H1 (cell line): ENCODE measurements at regions not wholly inside any gene's neighbourhood (a gene's known extent, or its start where the extent isn't known, plus 50 kb on each side); places are given as distances from the start of the nearest gene placed in this dataset.
"Not testable (repeated sequence)": the region's sequence is repeated elsewhere in the genome, so short reads cannot be mapped to it uniquely, and the experiment has no call there.

ENCODE experiments used
- EP300 ChIP-seq, 2 experiments: IDR thresholded peaks; 1 replicate in 1 of 2; 2 replicates in 1 of 2; pipeline ENCODE4 v1.6.1; 2011 to 2012; ENCODE audit warnings: low read depth in 2 of 2, low read length in 2 of 2, mild to moderate bottlenecking in 2 of 2, borderline replicate concordance in 1 of 2, inconsistent platforms in 1 of 2, moderate library complexity in 1 of 2
- EZH2 ChIP-seq: fragments of 200-600 bp; sonication (generic); IDR thresholded peaks from 2 replicates; pipeline ENCODE4 v1.7.1; 2012; ENCODE audit warnings: low read depth, mild to moderate bottlenecking, moderate library complexity, low read length, inconsistent platforms; ENCODE audit not compliant: severe bottlenecking
- HDAC6 ChIP-seq: IDR thresholded peaks from one replicate; pipeline ENCODE4 v1.7.1; 2012; ENCODE audit warnings: low read depth, mild to moderate bottlenecking, inconsistent platforms, low read length, moderate library complexity
- POLR2A ChIP-seq, 2 experiments: IDR thresholded peaks; 1 replicate in 1 of 2; 2 replicates in 1 of 2; pipeline ENCODE4 v1.6.1; 2011; ENCODE audit warnings: low read depth in 2 of 2, low read length in 2 of 2, mild to moderate bottlenecking in 2 of 2; ENCODE audit errors: control extremely low read depth in 1 of 2
- POLR2AphosphoS5 ChIP-seq: IDR thresholded peaks from 2 replicates; pipeline ENCODE4 v1.6.1; 2011; ENCODE audit warnings: low read depth, low read length
- RAD21 ChIP-seq, 2 experiments: IDR thresholded peaks in 1 of 2; conservative IDR thresholded peaks in 1 of 2; 2 replicates each; pipeline ENCODE4 v1.6.1; 2011; ENCODE audit warnings: low read depth in 2 of 2, low read length in 2 of 2, improper control_type of control experiment in 1 of 2, inconsistent platforms in 1 of 2, mild to moderate bottlenecking in 1 of 2, moderate library complexity in 1 of 2
- RNF2 ChIP-seq: fragments of 200-900, 300-1000 bp; sonication (generic); IDR thresholded peaks from 2 replicates; pipeline ENCODE4 v1.7.1; 2016; ENCODE audit warnings: borderline replicate concordance, low read depth, mild to moderate bottlenecking, antibody characterized with exemption, low read length; ENCODE audit not compliant: poor library complexity, severe bottlenecking; ENCODE audit errors: missing control alignments
- SP1 ChIP-seq: IDR thresholded peaks from 2 replicates; pipeline ENCODE4 v1.6.1; 2011; ENCODE audit warnings: low read depth, low read length
- SRF ChIP-seq: IDR thresholded peaks from 2 replicates; pipeline ENCODE4 v1.6.1; 2011; ENCODE audit warnings: mild to moderate bottlenecking, low read depth, low read length, moderate library complexity
- TAF1 ChIP-seq: IDR thresholded peaks from 2 replicates; pipeline ENCODE4 v1.6.1; 2011; ENCODE audit warnings: mild to moderate bottlenecking, low read depth, low read length
- TEAD4 ChIP-seq: IDR thresholded peaks from 2 replicates; pipeline ENCODE4 v1.6.1; 2012; ENCODE audit warnings: low read depth, low read length, inconsistent platforms, mixed read lengths
- ZNF274 ChIP-seq: IDR thresholded peaks from 2 replicates; pipeline ENCODE4 v1.7.0; 2012; ENCODE audit warnings: low read length, borderline replicate concordance; ENCODE audit errors: extremely low read depth
- TF ChIP-seq, protein P1 (sequence below), 3 experiments: IDR thresholded peaks; 1 replicate in 2 of 3; 2 replicates in 1 of 3; pipeline versions ENCODE4 v1.5.1 to v1.6.1; 2011; ENCODE audit warnings: low read length in 3 of 3, mild to moderate bottlenecking in 3 of 3, inconsistent platforms in 2 of 3, low read depth in 1 of 3, moderate library complexity in 1 of 3; ENCODE audit not compliant: insufficient read depth in 1 of 3; ENCODE audit errors: control extremely low read depth in 1 of 3

DNA sequence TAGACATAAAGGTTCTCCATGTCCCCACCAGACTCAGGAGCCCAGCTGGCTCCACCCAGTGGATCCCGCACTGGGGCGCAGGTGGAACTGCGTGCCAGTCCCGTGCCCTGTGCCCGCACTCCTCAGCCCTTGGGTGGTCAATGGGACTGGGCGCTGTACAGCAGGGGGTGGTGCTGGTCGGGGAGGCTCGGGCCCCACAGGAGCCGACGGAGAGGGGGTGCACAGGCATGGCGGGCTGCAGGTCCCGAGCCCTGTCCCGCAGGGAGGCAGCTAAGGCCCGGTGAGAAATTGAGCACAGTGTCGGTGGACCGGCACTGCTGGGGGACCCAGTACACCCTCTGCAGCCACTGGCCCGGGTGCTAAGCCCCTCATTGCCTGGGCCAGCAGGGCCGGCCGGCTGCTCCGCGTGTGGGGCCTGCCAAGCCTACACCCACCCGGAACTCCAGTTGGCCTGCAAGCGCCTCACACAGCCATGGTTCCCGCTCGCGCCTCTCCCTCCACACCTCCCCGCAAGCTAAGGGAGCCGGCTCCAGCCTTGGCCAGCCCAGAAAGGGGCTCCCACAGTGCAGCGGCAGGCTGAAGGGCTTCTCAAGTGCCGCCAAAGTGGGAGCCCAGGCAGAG, 832.9 kb downstream of the CENPC start:
- TF ChIP-seq ZNF274; POLR2A (IDR thresholded peaks at IDR 0.05; ENCODE audit: control extremely low read depth in 1 of 2, low read depth in 2 of 2, low read length in 2 of 2); RAD21 (IDR thresholded peaks at IDR 0.05 in 1 of 2, conservative IDR thresholded peaks at IDR 0.05 in 1 of 2; ENCODE audit: low read depth in 2 of 2, low read length in 2 of 2); EZH2; SRF; HDAC6; SP1; TEAD4; RNF2; EP300 (IDR thresholded peaks at IDR 0.05; ENCODE audit: borderline replicate concordance in 1 of 2, low read depth in 2 of 2, low read length in 2 of 2); TAF1; POLR2AphosphoS5: not testable (repeated sequence)
- TF ChIP-seq, protein P1, sequence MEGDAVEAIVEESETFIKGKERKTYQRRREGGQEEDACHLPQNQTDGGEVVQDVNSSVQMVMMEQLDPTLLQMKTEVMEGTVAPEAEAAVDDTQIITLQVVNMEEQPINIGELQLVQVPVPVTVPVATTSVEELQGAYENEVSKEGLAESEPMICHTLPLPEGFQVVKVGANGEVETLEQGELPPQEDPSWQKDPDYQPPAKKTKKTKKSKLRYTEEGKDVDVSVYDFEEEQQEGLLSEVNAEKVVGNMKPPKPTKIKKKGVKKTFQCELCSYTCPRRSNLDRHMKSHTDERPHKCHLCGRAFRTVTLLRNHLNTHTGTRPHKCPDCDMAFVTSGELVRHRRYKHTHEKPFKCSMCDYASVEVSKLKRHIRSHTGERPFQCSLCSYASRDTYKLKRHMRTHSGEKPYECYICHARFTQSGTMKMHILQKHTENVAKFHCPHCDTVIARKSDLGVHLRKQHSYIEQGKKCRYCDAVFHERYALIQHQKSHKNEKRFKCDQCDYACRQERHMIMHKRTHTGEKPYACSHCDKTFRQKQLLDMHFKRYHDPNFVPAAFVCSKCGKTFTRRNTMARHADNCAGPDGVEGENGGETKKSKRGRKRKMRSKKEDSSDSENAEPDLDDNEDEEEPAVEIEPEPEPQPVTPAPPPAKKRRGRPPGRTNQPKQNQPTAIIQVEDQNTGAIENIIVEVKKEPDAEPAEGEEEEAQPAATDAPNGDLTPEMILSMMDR (IDR thresholded peaks at IDR 0.05; ENCODE audit: control extremely low read depth in 1 of 3, insufficient read depth in 1 of 3, low read depth in 1 of 3, low read length in 3 of 3): not testable (repeated sequence)
